ENCODE measurements at regions not wholly inside any gene's neighbourhood (a gene's known extent, or its start where the extent isn't known, plus 50 kb on each side); places are given as distances from the start of the nearest gene placed in this dataset.

DNA sequence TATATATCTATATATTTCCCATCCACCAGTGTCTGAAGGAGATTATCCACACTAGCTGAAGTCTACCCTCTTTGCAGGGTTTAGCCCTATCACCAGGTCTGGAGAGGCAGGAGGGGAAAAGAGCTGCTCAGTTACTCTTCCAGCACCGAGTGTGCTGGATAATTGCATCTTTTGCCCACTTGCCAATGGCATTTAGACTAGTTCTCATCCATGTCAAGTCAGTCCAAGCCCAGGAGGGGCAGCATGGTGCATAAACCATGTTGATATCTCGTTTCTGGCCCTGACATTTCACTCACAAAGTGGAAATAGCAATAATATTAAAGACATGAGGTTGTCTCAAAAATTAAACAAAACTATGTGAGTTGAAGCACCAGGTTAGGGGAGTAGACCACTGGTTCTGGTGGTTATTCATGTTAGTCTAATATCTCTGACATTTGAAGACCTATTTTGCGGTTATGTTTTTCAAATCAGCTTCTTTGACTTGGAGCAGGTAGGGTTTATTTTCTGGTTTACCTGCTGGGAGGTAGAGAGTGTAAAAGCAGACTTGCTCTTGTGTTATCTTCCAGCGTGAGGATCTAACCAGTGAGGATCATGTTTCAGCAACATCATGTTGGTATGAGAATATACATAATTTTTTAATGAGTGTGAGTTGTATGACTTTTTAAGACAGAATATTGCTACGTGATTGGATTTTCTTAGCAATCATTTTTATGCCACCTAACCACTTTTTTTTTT is 273.2 kb upstream of the KIRREL3 start:
- TF ChIP-seq, protein P1, sequence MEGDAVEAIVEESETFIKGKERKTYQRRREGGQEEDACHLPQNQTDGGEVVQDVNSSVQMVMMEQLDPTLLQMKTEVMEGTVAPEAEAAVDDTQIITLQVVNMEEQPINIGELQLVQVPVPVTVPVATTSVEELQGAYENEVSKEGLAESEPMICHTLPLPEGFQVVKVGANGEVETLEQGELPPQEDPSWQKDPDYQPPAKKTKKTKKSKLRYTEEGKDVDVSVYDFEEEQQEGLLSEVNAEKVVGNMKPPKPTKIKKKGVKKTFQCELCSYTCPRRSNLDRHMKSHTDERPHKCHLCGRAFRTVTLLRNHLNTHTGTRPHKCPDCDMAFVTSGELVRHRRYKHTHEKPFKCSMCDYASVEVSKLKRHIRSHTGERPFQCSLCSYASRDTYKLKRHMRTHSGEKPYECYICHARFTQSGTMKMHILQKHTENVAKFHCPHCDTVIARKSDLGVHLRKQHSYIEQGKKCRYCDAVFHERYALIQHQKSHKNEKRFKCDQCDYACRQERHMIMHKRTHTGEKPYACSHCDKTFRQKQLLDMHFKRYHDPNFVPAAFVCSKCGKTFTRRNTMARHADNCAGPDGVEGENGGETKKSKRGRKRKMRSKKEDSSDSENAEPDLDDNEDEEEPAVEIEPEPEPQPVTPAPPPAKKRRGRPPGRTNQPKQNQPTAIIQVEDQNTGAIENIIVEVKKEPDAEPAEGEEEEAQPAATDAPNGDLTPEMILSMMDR (IDR thresholded peaks at IDR 0.05; ENCODE audit: control extremely low read depth, extremely low read depth) = no peak
- 79 to 84% methylated on average over 5 of the region's 5 CpGs for WGBS, 2 donors
- H3K4me1 ChIP-seq (ENCODE audit: control insufficient read depth in 5 of 5, insufficient read depth in 5 of 5, low read length in 5 of 5) = no peaks in the 10 kb centered on the region
- ATAC-seq (ENCODE audit: insufficient read depth, low FRiP score) = no peak
- H3K9me3 ChIP-seq (ENCODE audit: control insufficient read depth in 4 of 4, insufficient read depth in 3 of 4, low read length in 3 of 4) = peaks cover 0 to 5% (median 0%) of the 10 kb centered on the region in 4 donors
- no peak for DNase-seq
- H3K27me3 ChIP-seq (ENCODE audit: control insufficient read depth in 3 of 3, insufficient read depth in 3 of 3, low read length in 2 of 3) = no peaks in the 10 kb centered on the region
- no peak overlapping the region for H3K27ac ChIP-seq (ENCODE audit: low read depth in 1 of 2, low read length in 1 of 2)
- no peak overlapping the region for H3K9ac ChIP-seq (ENCODE audit: insufficient read depth in 1 of 2, low read length in 2 of 2)
- H3K36me3 ChIP-seq (ENCODE audit: control insufficient read depth in 4 of 4, insufficient read depth in 4 of 4, low read length in 4 of 4) = no peaks in the 10 kb centered on the region
- H3K4me3 ChIP-seq = no peak overlapping the region

GRCh38 chr11:127270851-127271250 is 270.3 kb upstream of the KIRREL3 start:
- TF ChIP-seq, protein P1 (IDR thresholded peaks at IDR 0.05; ENCODE audit: control extremely low read depth, extremely low read depth) = no peak
- Histone ChIP-seq H3K4me3 (no peak overlapping the region), H3K9me3 (ENCODE audit: control insufficient read depth in 4 of 4, insufficient read depth in 3 of 4, low read length in 3 of 4) (peaks cover 0 to 7% (median 0%) of the 10 kb centered on the region in 4 donors), H3K27ac (ENCODE audit: low read depth in 1 of 2, low read length in 1 of 2) (no peak overlapping the region), H3K27me3 (ENCODE audit: control insufficient read depth in 3 of 3, insufficient read depth in 3 of 3, low read length in 2 of 3) (no peaks in the 10 kb centered on the region), H3K4me1 (ENCODE audit: control insufficient read depth in 5 of 5, insufficient read depth in 5 of 5, low read length in 5 of 5) (no peaks in the 10 kb centered on the region), H3K36me3 (ENCODE audit: control insufficient read depth in 4 of 4, insufficient read depth in 4 of 4, low read length in 4 of 4) (no peaks in the 10 kb centered on the region), H3K9ac (ENCODE audit: insufficient read depth in 1 of 2, low read length in 2 of 2) (no peak overlapping the region)
- DNase-seq (no peak), ATAC-seq (ENCODE audit: insufficient read depth, low FRiP score) (no peak)
- 30 to 48% methylated on average over 2 of the region's 2 CpGs for WGBS, 2 donors

GRCh38 chr11:127269911-127270310 is 269.3 kb upstream of the KIRREL3 start:
- WGBS, 2 donors = 97 to 98% methylated on average over 1 of the region's 1 CpG
- DNase-seq (no peak), ATAC-seq (ENCODE audit: insufficient read depth, low FRiP score) (no peak)
- Histone ChIP-seq H3K4me1 (ENCODE audit: control insufficient read depth in 5 of 5, insufficient read depth in 5 of 5, low read length in 5 of 5) (peaks cover 0 to 1% (median 0%) of the 10 kb centered on the region in 5 donors), H3K9ac (ENCODE audit: insufficient read depth in 1 of 2, low read length in 2 of 2) (no peak overlapping the region), H3K36me3 (ENCODE audit: control insufficient read depth in 4 of 4, insufficient read depth in 4 of 4, low read length in 4 of 4) (no peaks in the 10 kb centered on the region), H3K9me3 (ENCODE audit: control insufficient read depth in 4 of 4, insufficient read depth in 3 of 4, low read length in 3 of 4) (peaks cover 0 to 9% (median 0%) of the 10 kb centered on the region in 4 donors), H3K27ac (ENCODE audit: low read depth in 1 of 2, low read length in 1 of 2) (no peak overlapping the region), H3K27me3 (ENCODE audit: control insufficient read depth in 3 of 3, insufficient read depth in 3 of 3, low read length in 2 of 3) (no peaks in the 10 kb centered on the region), H3K4me3 (no peak overlapping the region)
- TF ChIP-seq, protein P1 (IDR thresholded peaks at IDR 0.05; ENCODE audit: control extremely low read depth, extremely low read depth) = no peak

DNA sequence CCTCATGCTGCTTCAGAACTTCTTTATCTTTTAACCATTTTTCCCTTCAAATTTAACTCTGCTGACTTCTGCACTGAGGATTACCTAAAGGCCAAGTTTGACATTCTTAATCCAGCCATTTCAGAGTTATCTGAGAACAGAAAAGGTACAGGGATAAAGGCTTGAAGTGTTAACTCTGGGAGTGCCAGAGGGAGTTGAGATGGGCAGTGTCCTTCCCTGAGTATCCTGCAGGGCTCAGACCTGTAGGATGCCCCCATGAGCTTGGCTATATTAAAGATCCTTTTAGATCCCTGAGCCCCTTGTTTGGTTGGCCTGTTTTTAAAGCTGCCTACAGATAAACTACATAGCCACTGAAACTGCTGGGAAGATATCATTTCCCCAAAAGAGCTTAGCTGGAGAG is 268.4 kb upstream of the KIRREL3 start:
- Histone ChIP-seq H3K9ac (ENCODE audit: insufficient read depth in 1 of 2, low read length in 2 of 2) (no peak overlapping the region), H3K4me1 (ENCODE audit: control insufficient read depth in 5 of 5, insufficient read depth in 5 of 5, low read length in 5 of 5) (peaks cover 0 to 2% (median 0%) of the 10 kb centered on the region in 5 donors), H3K27ac (ENCODE audit: low read depth in 1 of 2, low read length in 1 of 2) (no peak overlapping the region), H3K36me3 (ENCODE audit: control insufficient read depth in 4 of 4, insufficient read depth in 4 of 4, low read length in 4 of 4) (no peaks in the 10 kb centered on the region), H3K4me3 (no peak overlapping the region), H3K27me3 (ENCODE audit: control insufficient read depth in 3 of 3, insufficient read depth in 3 of 3, low read length in 2 of 3) (no peaks in the 10 kb centered on the region), H3K9me3 (ENCODE audit: control insufficient read depth in 4 of 4, insufficient read depth in 3 of 4, low read length in 3 of 4) (peaks cover 0 to 9% (median 0%) of the 10 kb centered on the region in 4 donors)
- TF ChIP-seq, protein P1 (IDR thresholded peaks at IDR 0.05; ENCODE audit: control extremely low read depth, extremely low read depth) = no peak
- DNase-seq (no peak), ATAC-seq (ENCODE audit: insufficient read depth, low FRiP score) (no peak)
